ENCODE measurements at regions not wholly inside any gene's neighbourhood (a gene's known extent, or its start where the extent isn't known, plus 50 kb on each side); places are given as distances from the start of the nearest gene placed in this dataset.

DNA sequence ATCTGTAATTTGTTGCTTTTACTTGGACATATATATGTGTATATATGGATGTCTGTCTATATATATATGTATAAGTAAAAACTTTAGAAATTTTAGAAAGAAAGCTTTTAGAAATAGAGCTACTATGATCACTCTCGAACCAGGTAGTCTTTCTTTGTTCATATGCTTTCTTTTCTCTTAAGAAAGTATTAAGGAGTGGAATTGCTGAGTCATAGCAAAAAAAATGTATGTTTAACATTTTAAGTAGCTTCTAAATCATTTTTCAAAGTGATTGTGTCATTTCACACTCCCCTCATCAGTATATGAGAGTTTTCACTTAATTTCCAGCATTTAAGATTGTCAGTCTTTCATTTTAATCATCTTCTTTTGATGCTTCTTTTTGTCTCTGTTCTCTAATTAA, 447.9 kb upstream of the TECRL start:
- TF ChIP-seq POLR2AphosphoS5 (IDR thresholded peaks at IDR 0.05; ENCODE audit: low read depth, low read length) (no peak), TCF7L2 (IDR thresholded peaks at IDR 0.05; ENCODE audit: low read depth, low read length) (no peak), SIN3A (IDR thresholded peaks at IDR 0.05; ENCODE audit: borderline replicate concordance, insufficient read depth, low read depth, low read length) (no peak)
- TF ChIP-seq, protein P1, sequence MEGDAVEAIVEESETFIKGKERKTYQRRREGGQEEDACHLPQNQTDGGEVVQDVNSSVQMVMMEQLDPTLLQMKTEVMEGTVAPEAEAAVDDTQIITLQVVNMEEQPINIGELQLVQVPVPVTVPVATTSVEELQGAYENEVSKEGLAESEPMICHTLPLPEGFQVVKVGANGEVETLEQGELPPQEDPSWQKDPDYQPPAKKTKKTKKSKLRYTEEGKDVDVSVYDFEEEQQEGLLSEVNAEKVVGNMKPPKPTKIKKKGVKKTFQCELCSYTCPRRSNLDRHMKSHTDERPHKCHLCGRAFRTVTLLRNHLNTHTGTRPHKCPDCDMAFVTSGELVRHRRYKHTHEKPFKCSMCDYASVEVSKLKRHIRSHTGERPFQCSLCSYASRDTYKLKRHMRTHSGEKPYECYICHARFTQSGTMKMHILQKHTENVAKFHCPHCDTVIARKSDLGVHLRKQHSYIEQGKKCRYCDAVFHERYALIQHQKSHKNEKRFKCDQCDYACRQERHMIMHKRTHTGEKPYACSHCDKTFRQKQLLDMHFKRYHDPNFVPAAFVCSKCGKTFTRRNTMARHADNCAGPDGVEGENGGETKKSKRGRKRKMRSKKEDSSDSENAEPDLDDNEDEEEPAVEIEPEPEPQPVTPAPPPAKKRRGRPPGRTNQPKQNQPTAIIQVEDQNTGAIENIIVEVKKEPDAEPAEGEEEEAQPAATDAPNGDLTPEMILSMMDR (IDR thresholded peaks at IDR 0.05): no peak
- TF ChIP-seq, protein P2, sequence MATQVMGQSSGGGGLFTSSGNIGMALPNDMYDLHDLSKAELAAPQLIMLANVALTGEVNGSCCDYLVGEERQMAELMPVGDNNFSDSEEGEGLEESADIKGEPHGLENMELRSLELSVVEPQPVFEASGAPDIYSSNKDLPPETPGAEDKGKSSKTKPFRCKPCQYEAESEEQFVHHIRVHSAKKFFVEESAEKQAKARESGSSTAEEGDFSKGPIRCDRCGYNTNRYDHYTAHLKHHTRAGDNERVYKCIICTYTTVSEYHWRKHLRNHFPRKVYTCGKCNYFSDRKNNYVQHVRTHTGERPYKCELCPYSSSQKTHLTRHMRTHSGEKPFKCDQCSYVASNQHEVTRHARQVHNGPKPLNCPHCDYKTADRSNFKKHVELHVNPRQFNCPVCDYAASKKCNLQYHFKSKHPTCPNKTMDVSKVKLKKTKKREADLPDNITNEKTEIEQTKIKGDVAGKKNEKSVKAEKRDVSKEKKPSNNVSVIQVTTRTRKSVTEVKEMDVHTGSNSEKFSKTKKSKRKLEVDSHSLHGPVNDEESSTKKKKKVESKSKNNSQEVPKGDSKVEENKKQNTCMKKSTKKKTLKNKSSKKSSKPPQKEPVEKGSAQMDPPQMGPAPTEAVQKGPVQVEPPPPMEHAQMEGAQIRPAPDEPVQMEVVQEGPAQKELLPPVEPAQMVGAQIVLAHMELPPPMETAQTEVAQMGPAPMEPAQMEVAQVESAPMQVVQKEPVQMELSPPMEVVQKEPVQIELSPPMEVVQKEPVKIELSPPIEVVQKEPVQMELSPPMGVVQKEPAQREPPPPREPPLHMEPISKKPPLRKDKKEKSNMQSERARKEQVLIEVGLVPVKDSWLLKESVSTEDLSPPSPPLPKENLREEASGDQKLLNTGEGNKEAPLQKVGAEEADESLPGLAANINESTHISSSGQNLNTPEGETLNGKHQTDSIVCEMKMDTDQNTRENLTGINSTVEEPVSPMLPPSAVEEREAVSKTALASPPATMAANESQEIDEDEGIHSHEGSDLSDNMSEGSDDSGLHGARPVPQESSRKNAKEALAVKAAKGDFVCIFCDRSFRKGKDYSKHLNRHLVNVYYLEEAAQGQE (IDR thresholded peaks at IDR 0.05; ENCODE audit: insufficient read depth in 1 of 2, low read depth in 2 of 2, low read length in 1 of 2): no peak
- Histone ChIP-seq H3K4me1 (ENCODE audit: control insufficient read depth, insufficient read depth, low read length) (no peaks in the 10 kb centered on the region), H3K9me3 (ENCODE audit: control insufficient read depth, insufficient read depth, low read depth, low read length) (no peaks in the 10 kb centered on the region), H3K36me3 (ENCODE audit: control insufficient read depth, insufficient read depth, low read length) (no peaks in the 10 kb centered on the region), H3K27ac (ENCODE audit: low read length) (no peak overlapping the region), H3K27me3 (ENCODE audit: control insufficient read depth, insufficient read depth, low read length) (no peaks in the 10 kb centered on the region), H3K4me3 (ENCODE audit: low read depth in 2 of 2, low read length in 2 of 2) (no peak overlapping the region)
- ATAC-seq: no peak
- ChIA-PET POLR2A (no interaction called here), CTCF (no interaction called here)
- in situ Hi-C loops (cut with HindIII; ENCODE audit: low pct_unique_long_range_greater_than_20kb, low sequenced_read_pairs): no loop called here
- intact Hi-C loops (cut with micrococcal nuclease; ENCODE audit: unreplicated experiment): no loop called here
- no peak for DNase-seq (ENCODE audit: low read depth, low spot score)
- BruUV-seq (replicated peaks): no TSS peak

DNA sequence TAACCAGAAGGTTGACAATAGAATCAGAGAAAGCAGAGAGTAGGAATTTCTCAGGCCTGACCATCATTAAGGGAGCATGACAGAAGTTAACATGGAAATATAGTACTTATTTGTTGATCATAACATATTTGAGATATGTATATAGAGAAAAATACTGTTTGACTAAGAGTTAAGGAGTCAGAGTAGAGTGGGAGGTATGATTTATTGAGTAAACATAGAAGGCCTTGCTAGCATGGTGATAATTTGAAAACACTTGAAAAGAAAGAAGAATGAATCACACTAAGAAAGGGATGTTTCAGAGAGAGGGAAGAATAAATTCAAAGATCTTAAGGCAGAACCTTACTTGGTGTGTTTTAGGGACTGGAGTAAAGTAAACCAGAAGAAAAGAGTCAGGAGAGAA, 437.2 kb upstream of the TECRL start:
- no TSS peak for BruUV-seq (replicated peaks)

More for the DNA sequence above, 437.2 kb upstream of the TECRL start:
- Histone ChIP-seq H3K27me3 (ENCODE audit: control insufficient read depth, insufficient read depth, low read length) (no peaks in the 10 kb centered on the region), H3K9me3 (ENCODE audit: control insufficient read depth, insufficient read depth, low read depth, low read length) (no peaks in the 10 kb centered on the region), H3K27ac (ENCODE audit: low read length) (no peak overlapping the region), H3K4me1 (ENCODE audit: control insufficient read depth, insufficient read depth, low read length) (no peaks in the 10 kb centered on the region), H3K36me3 (ENCODE audit: control insufficient read depth, insufficient read depth, low read length) (no peaks in the 10 kb centered on the region), H3K4me3 (ENCODE audit: low read depth in 2 of 2, low read length in 2 of 2) (no peak overlapping the region)
- DNase-seq (ENCODE audit: low read depth, low spot score): no peak
- TF ChIP-seq SIN3A (IDR thresholded peaks at IDR 0.05; ENCODE audit: borderline replicate concordance, insufficient read depth, low read depth, low read length) (no peak), TCF7L2 (IDR thresholded peaks at IDR 0.05; ENCODE audit: low read depth, low read length) (no peak)
- TF ChIP-seq, protein P1 (IDR thresholded peaks at IDR 0.05): no peak
- in situ Hi-C loops (cut with HindIII; ENCODE audit: low pct_unique_long_range_greater_than_20kb, low sequenced_read_pairs): no loop called here
- ChIA-PET POLR2A (no interaction called here), CTCF (no interaction called here)
- intact Hi-C loops (cut with micrococcal nuclease; ENCODE audit: unreplicated experiment): no loop called here
- no peak for ATAC-seq

Data from Panc1 (cell line).